Endothelial cell of umbilical vein (primary cell): ENCODE measurements at regions not wholly inside any gene's neighbourhood (a gene's known extent, or its start where the extent isn't known, plus 50 kb on each side); places are given as distances from the start of the nearest gene placed in this dataset.

ENCODE experiments used
- BruUV-seq: library from RNA; stranded (reverse); fragments of 400-500 nt; replicated peaks from 2 replicates; lab custom pipeline; 2021; lab: Mats Ljungman, UMichigan
- CTCF ChIA-PET: fragments of 300-600, 350-600 bp; sonication (Branson Sonifier 250); formaldehyde crosslinking; loops from one replicate; lab custom pipeline; 2021; ENCODE audit warnings: antibody characterized with exemption, inconsistent platforms; lab: Charles Lee
- POLR2A ChIA-PET: fragments of 300-600, 350-600 bp; sonication (Branson Sonifier 250); formaldehyde crosslinking; loops from one replicate; lab custom pipeline; 2021; ENCODE audit warnings: antibody characterized with exemption, inconsistent platforms; lab: Charles Lee
- DNase-seq: peaks from one replicate; pipeline ENCODE4 v3.0.0-alpha.2; 2011; ENCODE audit warnings: low read depth, low spot score
- FAIRE-seq: peaks from 2 replicates; lab custom pipeline; 2011; peaks lifted over from hg19 to GRCh38; lab: Jason Lieb, UNC
- H2AFZ ChIP-seq: 2 replicates; pipeline ENCODE4 v1.6.0; 2012; ENCODE audit warnings: low read depth, low read length, control low read depth, inconsistent platforms
- H3K27ac ChIP-seq: 2 replicates; pipeline ENCODE4 v1.5.1; 2011; ENCODE audit warnings: low read depth, mild to moderate bottlenecking, control low read depth, low read length, moderate library complexity; ENCODE audit not compliant: insufficient read depth
- H3K27me3 ChIP-seq, 2 experiments: 2 replicates each; pipeline versions ENCODE4 v1.6.0 to v1.6.1; 2011; ENCODE audit warnings: low read length in 2 of 2, mixed read lengths in 1 of 2; ENCODE audit not compliant: control insufficient read depth in 2 of 2, insufficient read depth in 2 of 2
- H3K36me3 ChIP-seq, 2 experiments: 2 replicates in 1 of 2; 3 replicates in 1 of 2; pipeline ENCODE4 v1.5.1; 2011; ENCODE audit warnings: low read length in 2 of 2, mild to moderate bottlenecking in 1 of 2, moderate library complexity in 1 of 2; ENCODE audit not compliant: control insufficient read depth in 2 of 2, insufficient read depth in 2 of 2; ENCODE audit errors: extremely low read depth in 1 of 2
- H3K4me1 ChIP-seq: 3 replicates; pipeline ENCODE4 v1.5.1; 2011; ENCODE audit warnings: mild to moderate bottlenecking, low read length; ENCODE audit not compliant: control insufficient read depth, insufficient read depth; ENCODE audit errors: extremely low read depth
- H3K4me2 ChIP-seq: 2 replicates; pipeline ENCODE4 v1.6.1; 2011; ENCODE audit warnings: low read length, control low read depth, mixed read lengths; ENCODE audit not compliant: insufficient read depth
- H3K4me3 ChIP-seq, 3 experiments: fragments of 200-600 bp in 1 of 3; sonication (generic), shearing (Covaris generic) in 1 of 3; replicated peaks in 1 of 3; 2 replicates each; pipeline ENCODE4 v1.5.1; 2011 to 2016; ENCODE audit warnings: control low read depth in 3 of 3, low read length in 3 of 3, mild to moderate bottlenecking in 2 of 3, inconsistent platforms in 1 of 3, low read depth in 1 of 3, moderate library complexity in 1 of 3; ENCODE audit not compliant: insufficient read depth in 1 of 3
- H3K79me2 ChIP-seq: 2 replicates; pipeline ENCODE4 v1.6.0; 2012; ENCODE audit warnings: low read length, inconsistent platforms; ENCODE audit not compliant: control insufficient read depth, insufficient read depth
- H3K9ac ChIP-seq: replicated peaks from 2 replicates; pipeline ENCODE3; 2011; ENCODE audit warnings: low read length, control low read depth; ENCODE audit not compliant: insufficient read depth; ENCODE audit errors: extremely low read depth
- H3K9me1 ChIP-seq: replicated peaks from 3 replicates; pipeline ENCODE4 v1.6.0; 2011; ENCODE audit warnings: mild to moderate bottlenecking, low read length; ENCODE audit not compliant: control insufficient read depth, insufficient read depth; ENCODE audit errors: extremely low read depth
- H3K9me3 ChIP-seq: replicated peaks from 2 replicates; pipeline ENCODE4 v1.5.1; 2012; ENCODE audit warnings: low read length, inconsistent platforms; ENCODE audit not compliant: control insufficient read depth, insufficient read depth
- H4K20me1 ChIP-seq: replicated peaks from 2 replicates; pipeline ENCODE3; 2011; ENCODE audit warnings: mild to moderate bottlenecking, low read length; ENCODE audit not compliant: control insufficient read depth, insufficient read depth; ENCODE audit errors: extremely low read depth
- CTCF ChIP-seq, 2 donors: IDR thresholded peaks; 1 replicate in 1 of 2; 2 replicates in 1 of 2; pipeline ENCODE4 v1.5.1; 2011; ENCODE audit warnings: low read length in 2 of 2, mild to moderate bottlenecking in 2 of 2, moderate library complexity in 2 of 2, control low read depth in 1 of 2, inconsistent platforms in 1 of 2, low read depth in 1 of 2; ENCODE audit not compliant: insufficient read depth in 1 of 2; ENCODE audit errors: extremely low read depth in 1 of 2
- EZH2 ChIP-seq: IDR thresholded peaks from 2 replicates; pipeline ENCODE4 v1.6.1; 2012; ENCODE audit warnings: borderline replicate concordance, low read depth, mild to moderate bottlenecking, moderate library complexity, low read length, inconsistent platforms; ENCODE audit not compliant: severe bottlenecking
- FOS ChIP-seq: IDR thresholded peaks from 2 replicates; pipeline ENCODE4 v1.6.1; 2011; ENCODE audit warnings: mild to moderate bottlenecking, low read length, moderate library complexity, borderline replicate concordance; ENCODE audit not compliant: insufficient read depth
- GATA2 ChIP-seq: IDR thresholded peaks from 2 replicates; pipeline ENCODE4 v1.7.0; 2011; ENCODE audit warnings: low read depth, mild to moderate bottlenecking, moderate library complexity, mixed read lengths, low read length; ENCODE audit not compliant: insufficient read length, insufficient read depth
- JUN ChIP-seq: IDR thresholded peaks from 2 replicates; pipeline ENCODE4 v1.6.1; 2011; ENCODE audit warnings: borderline replicate concordance, low read depth; ENCODE audit not compliant: insufficient read length, insufficient read depth
- MAX ChIP-seq: IDR thresholded peaks from 2 replicates; pipeline ENCODE4 v1.6.1; 2011; ENCODE audit not compliant: insufficient read depth, insufficient read length
- POLR2A ChIP-seq: IDR thresholded peaks from 2 replicates; pipeline ENCODE4 v1.6.1; 2012; ENCODE audit warnings: low read depth, mild to moderate bottlenecking, control low read depth, low read length
- POLR2AphosphoS5 ChIP-seq: IDR thresholded peaks from 2 replicates; pipeline ENCODE4 v1.6.1; 2012; ENCODE audit warnings: low read depth, mild to moderate bottlenecking, control low read depth, low read length, moderate library complexity; ENCODE audit not compliant: insufficient read depth
- dilution Hi-C: fragments of 300-500 bp; cut with MboI; formaldehyde crosslinking; loops from one replicate; pipeline ENCODE4 v1.15.0; 2019; ENCODE audit warnings: low sequenced_read_pairs; ENCODE audit not compliant: extremely low pct_ligation_motif_present
- intact Hi-C: fragments of 100-400 bp; cut with micrococcal nuclease; formaldehyde crosslinking; loops from one replicate; pipeline ENCODE4 v1.10.0; 2022

- Histone ChIP-seq H2AFZ (no peak overlapping the region), H3K27me3 (no peaks in the 10 kb centered on the region), H4K20me1 (no peaks in the 10 kb centered on the region), H3K9me3 (no peaks in the 10 kb centered on the region), H3K4me3 (no peak overlapping the region), H3K4me1 (peaks cover 20% of the 10 kb centered on the region), H3K79me2 (no peaks in the 10 kb centered on the region), H3K27ac (no peak overlapping the region), H3K9me1 (no peaks in the 10 kb centered on the region), H3K36me3 (no peaks in the 10 kb centered on the region), H3K4me2 (no peak overlapping the region), H3K9ac (no peak overlapping the region)
- BruUV-seq = no TSS peak
- ChIA-PET POLR2A (no interaction called here), CTCF (no interaction called here)
- no peak for FAIRE-seq
- no peak for DNase-seq
- intact Hi-C loops (no loop called here), dilution Hi-C loops (no loop called here)
- TF ChIP-seq CTCF (IDR thresholded peaks at IDR 0.05; ENCODE audit: extremely low read depth in 1 of 2, insufficient read depth in 1 of 2, low read depth in 1 of 2, low read length in 2 of 2) = no peak
- no peak for TF ChIP-seq GATA2
- no peak for TF ChIP-seq POLR2AphosphoS5
- no peak for TF ChIP-seq JUN
Observed at GRCh38 chr13:40186626-40187323, 479.7 kb downstream of the FOXO1 start.

GRCh38 chr13:40187324-40187795 lies 479.1 kb downstream of the FOXO1 start:
- dilution Hi-C loops (no loop called here), intact Hi-C loops (no loop called here)
- no peaks in the 10 kb centered on the region for H4K20me1 ChIP-seq
- no peak overlapping the region for H3K4me2 ChIP-seq
- H3K4me1 ChIP-seq = peaks cover 25% of the 10 kb centered on the region
- FAIRE-seq (no peak), DNase-seq (no peak)
- no TSS peak for BruUV-seq
- no peaks in the 10 kb centered on the region for H3K79me2 ChIP-seq
- no peaks in the 10 kb centered on the region for H3K27me3 ChIP-seq
- no peak overlapping the region for H3K4me3 ChIP-seq
- TF ChIP-seq FOS (no peak), GATA2 (no peak), POLR2A (no peak), EZH2 (no peak), MAX (no peak), POLR2AphosphoS5 (no peak)
- no peak overlapping the region for H3K9ac ChIP-seq
- H3K9me1 ChIP-seq = no peaks in the 10 kb centered on the region
- ChIA-PET POLR2A (no interaction called here), CTCF (no interaction called here)
- no peak overlapping the region for H2AFZ ChIP-seq
- H3K27ac ChIP-seq = no peak overlapping the region
- H3K9me3 ChIP-seq = no peaks in the 10 kb centered on the region
- H3K36me3 ChIP-seq = no peaks in the 10 kb centered on the region
